ENCODE measurements at regions not wholly inside any gene's neighbourhood (a gene's known extent, or its start where the extent isn't known, plus 50 kb on each side); places are given as distances from the start of the nearest gene placed in this dataset.

GRCh38 chr7:21261627-21262594 is 166.0 kb upstream of the SP4 start:
- Histone ChIP-seq H3K9me2 (ENCODE audit: insufficient read depth, low read length) (no peaks in the 10 kb centered on the region), H3K79me2 (ENCODE audit: insufficient read depth, low read depth, low read length) (no peaks in the 10 kb centered on the region), H3K27ac (ENCODE audit: low read depth, low read length, poor library complexity, severe bottlenecking) (no peak overlapping the region), H2AFZ (ENCODE audit: low read length) (0 out of 2 replicates have a peak overlapping the region, but pooled peaks have one; percentile 13), H3K4me3 (ENCODE audit: low read depth, low read length, poor library complexity, severe bottlenecking) (no peak overlapping the region), H3K4me1 (ENCODE audit: insufficient read depth, low read length, poor library complexity, severe bottlenecking) (no peaks in the 10 kb centered on the region), H3K9me3 (ENCODE audit: low read length) (no peaks in the 10 kb centered on the region), H3K4me2 (ENCODE audit: low read length) (no peak overlapping the region), H4K20me1 (ENCODE audit: insufficient read depth, low read length) (no peaks in the 10 kb centered on the region), H3K36me3 (ENCODE audit: insufficient read depth, low read length) (no peaks in the 10 kb centered on the region)
- intact Hi-C loops (cut with micrococcal nuclease; ENCODE audit: unreplicated experiment), result loop anchor here (5.0 kb wide), 2 partner anchors 240 to 820 kb away; no protein-coding TSS in a partner anchor
- CTCF ChIA-PET (ENCODE audit: unreplicated experiment), result no interaction called here
- TF ChIP-seq, protein P1, sequence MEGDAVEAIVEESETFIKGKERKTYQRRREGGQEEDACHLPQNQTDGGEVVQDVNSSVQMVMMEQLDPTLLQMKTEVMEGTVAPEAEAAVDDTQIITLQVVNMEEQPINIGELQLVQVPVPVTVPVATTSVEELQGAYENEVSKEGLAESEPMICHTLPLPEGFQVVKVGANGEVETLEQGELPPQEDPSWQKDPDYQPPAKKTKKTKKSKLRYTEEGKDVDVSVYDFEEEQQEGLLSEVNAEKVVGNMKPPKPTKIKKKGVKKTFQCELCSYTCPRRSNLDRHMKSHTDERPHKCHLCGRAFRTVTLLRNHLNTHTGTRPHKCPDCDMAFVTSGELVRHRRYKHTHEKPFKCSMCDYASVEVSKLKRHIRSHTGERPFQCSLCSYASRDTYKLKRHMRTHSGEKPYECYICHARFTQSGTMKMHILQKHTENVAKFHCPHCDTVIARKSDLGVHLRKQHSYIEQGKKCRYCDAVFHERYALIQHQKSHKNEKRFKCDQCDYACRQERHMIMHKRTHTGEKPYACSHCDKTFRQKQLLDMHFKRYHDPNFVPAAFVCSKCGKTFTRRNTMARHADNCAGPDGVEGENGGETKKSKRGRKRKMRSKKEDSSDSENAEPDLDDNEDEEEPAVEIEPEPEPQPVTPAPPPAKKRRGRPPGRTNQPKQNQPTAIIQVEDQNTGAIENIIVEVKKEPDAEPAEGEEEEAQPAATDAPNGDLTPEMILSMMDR (conservative IDR thresholded peaks at IDR 0.05; ENCODE audit: low read length), result peak; percentile 76
- no peak for TF ChIP-seq EZH2phosphoT487 (IDR thresholded peaks at IDR 0.05; ENCODE audit: borderline replicate concordance, low read depth, low read length)
- BruUV-seq (replicated peaks), result no TSS peak
- POLR2A ChIA-PET, result interaction anchor here (0.6 to 0.7 kb wide), 2 partner anchors 8 to 115 kb away, joined by 3 to 4 read pairs; no protein-coding TSS in a partner anchor
- peak; percentile 44 for DNase-seq (ENCODE audit: low spot score)

DNA sequence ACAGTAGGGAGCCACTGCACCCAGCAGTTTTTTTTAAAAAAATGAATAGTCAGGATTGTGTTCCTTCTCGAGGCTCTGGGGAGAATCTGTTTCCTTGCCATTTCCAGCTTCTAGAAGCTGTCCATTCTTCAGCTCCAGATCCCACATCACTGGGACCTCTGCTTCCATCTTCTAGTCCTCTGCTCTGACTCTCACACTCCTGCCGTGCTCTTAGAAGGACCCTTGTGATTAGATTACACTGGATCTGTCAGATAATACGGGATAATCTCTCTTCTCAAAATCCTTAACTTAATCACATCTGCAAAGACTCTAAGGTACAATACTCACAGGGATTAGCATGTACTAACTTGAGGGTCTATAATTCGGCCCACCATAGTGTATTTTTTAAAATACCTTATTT is 158.9 kb upstream of the SP4 start:
- Histone ChIP-seq H2AFZ (ENCODE audit: low read length) (no peak overlapping the region), H4K20me1 (ENCODE audit: insufficient read depth, low read length) (no peaks in the 10 kb centered on the region), H3K4me3 (ENCODE audit: low read depth, low read length, poor library complexity, severe bottlenecking) (no peak overlapping the region), H3K27ac (ENCODE audit: low read depth, low read length, poor library complexity, severe bottlenecking) (no peak overlapping the region), H3K9me2 (ENCODE audit: insufficient read depth, low read length) (no peaks in the 10 kb centered on the region), H3K4me1 (ENCODE audit: insufficient read depth, low read length, poor library complexity, severe bottlenecking) (no peaks in the 10 kb centered on the region), H3K9me3 (ENCODE audit: low read length) (no peaks in the 10 kb centered on the region), H3K4me2 (ENCODE audit: low read length) (no peak overlapping the region), H3K36me3 (ENCODE audit: insufficient read depth, low read length) (no peaks in the 10 kb centered on the region), H3K79me2 (ENCODE audit: insufficient read depth, low read depth, low read length) (no peaks in the 10 kb centered on the region)
- no peak for DNase-seq (ENCODE audit: low spot score)
- BruUV-seq (replicated peaks), result no TSS peak
- ChIA-PET CTCF (ENCODE audit: unreplicated experiment) (no interaction called here), POLR2A (no interaction called here)
- intact Hi-C loops (cut with micrococcal nuclease; ENCODE audit: unreplicated experiment), result no loop called here
- TF ChIP-seq, protein P1 (conservative IDR thresholded peaks at IDR 0.05; ENCODE audit: low read length), result no peak
- no peak for TF ChIP-seq EZH2phosphoT487 (IDR thresholded peaks at IDR 0.05; ENCODE audit: borderline replicate concordance, low read depth, low read length)

Measured in OCI-LY7 (cell line).